Endothelial cell of umbilical vein (primary cell): ENCODE measurements at regions not wholly inside any gene's neighbourhood (a gene's known extent, or its start where the extent isn't known, plus 50 kb on each side); places are given as distances from the start of the nearest gene placed in this dataset.
A peak's percentile ranks its signal among the peaks of the same experiment; 100 is the strongest.

Source experiments
- BruUV-seq: library from RNA; stranded (reverse); fragments of 400-500 nt; replicated peaks from 2 replicates; lab custom pipeline; 2021; lab: Mats Ljungman, UMichigan
- CTCF ChIA-PET: fragments of 300-600, 350-600 bp; sonication (Branson Sonifier 250); formaldehyde crosslinking; loops from one replicate; lab custom pipeline; 2021; ENCODE audit warnings: antibody characterized with exemption, inconsistent platforms; lab: Charles Lee
- POLR2A ChIA-PET: fragments of 300-600, 350-600 bp; sonication (Branson Sonifier 250); formaldehyde crosslinking; loops from one replicate; lab custom pipeline; 2021; ENCODE audit warnings: antibody characterized with exemption, inconsistent platforms; lab: Charles Lee
- DNase-seq: peaks from one replicate; pipeline ENCODE4 v3.0.0-alpha.2; 2011; ENCODE audit warnings: low read depth, low spot score
- FAIRE-seq: peaks from 2 replicates; lab custom pipeline; 2011; peaks lifted over from hg19 to GRCh38; lab: Jason Lieb, UNC
- H2AFZ ChIP-seq: 2 replicates; pipeline ENCODE4 v1.6.0; 2012; ENCODE audit warnings: low read depth, low read length, control low read depth, inconsistent platforms
- H3K27ac ChIP-seq: 2 replicates; pipeline ENCODE4 v1.5.1; 2011; ENCODE audit warnings: low read depth, mild to moderate bottlenecking, control low read depth, low read length, moderate library complexity; ENCODE audit not compliant: insufficient read depth
- H3K27me3 ChIP-seq, 2 experiments: 2 replicates each; pipeline versions ENCODE4 v1.6.0 to v1.6.1; 2011; ENCODE audit warnings: low read length in 2 of 2, mixed read lengths in 1 of 2; ENCODE audit not compliant: control insufficient read depth in 2 of 2, insufficient read depth in 2 of 2
- H3K36me3 ChIP-seq, 2 experiments: 2 replicates in 1 of 2; 3 replicates in 1 of 2; pipeline ENCODE4 v1.5.1; 2011; ENCODE audit warnings: low read length in 2 of 2, mild to moderate bottlenecking in 1 of 2, moderate library complexity in 1 of 2; ENCODE audit not compliant: control insufficient read depth in 2 of 2, insufficient read depth in 2 of 2; ENCODE audit errors: extremely low read depth in 1 of 2
- H3K4me1 ChIP-seq: 3 replicates; pipeline ENCODE4 v1.5.1; 2011; ENCODE audit warnings: mild to moderate bottlenecking, low read length; ENCODE audit not compliant: control insufficient read depth, insufficient read depth; ENCODE audit errors: extremely low read depth
- H3K4me2 ChIP-seq: 2 replicates; pipeline ENCODE4 v1.6.1; 2011; ENCODE audit warnings: low read length, control low read depth, mixed read lengths; ENCODE audit not compliant: insufficient read depth
- H3K4me3 ChIP-seq, 3 experiments: fragments of 200-600 bp in 1 of 3; sonication (generic), shearing (Covaris generic) in 1 of 3; replicated peaks in 1 of 3; 2 replicates each; pipeline ENCODE4 v1.5.1; 2011 to 2016; ENCODE audit warnings: control low read depth in 3 of 3, low read length in 3 of 3, mild to moderate bottlenecking in 2 of 3, inconsistent platforms in 1 of 3, low read depth in 1 of 3, moderate library complexity in 1 of 3; ENCODE audit not compliant: insufficient read depth in 1 of 3
- H3K79me2 ChIP-seq: 2 replicates; pipeline ENCODE4 v1.6.0; 2012; ENCODE audit warnings: low read length, inconsistent platforms; ENCODE audit not compliant: control insufficient read depth, insufficient read depth
- H3K9ac ChIP-seq: replicated peaks from 2 replicates; pipeline ENCODE3; 2011; ENCODE audit warnings: low read length, control low read depth; ENCODE audit not compliant: insufficient read depth; ENCODE audit errors: extremely low read depth
- H3K9me1 ChIP-seq: replicated peaks from 3 replicates; pipeline ENCODE4 v1.6.0; 2011; ENCODE audit warnings: mild to moderate bottlenecking, low read length; ENCODE audit not compliant: control insufficient read depth, insufficient read depth; ENCODE audit errors: extremely low read depth
- H3K9me3 ChIP-seq: replicated peaks from 2 replicates; pipeline ENCODE4 v1.5.1; 2012; ENCODE audit warnings: low read length, inconsistent platforms; ENCODE audit not compliant: control insufficient read depth, insufficient read depth
- H4K20me1 ChIP-seq: replicated peaks from 2 replicates; pipeline ENCODE3; 2011; ENCODE audit warnings: mild to moderate bottlenecking, low read length; ENCODE audit not compliant: control insufficient read depth, insufficient read depth; ENCODE audit errors: extremely low read depth
- EZH2 ChIP-seq: IDR thresholded peaks from 2 replicates; pipeline ENCODE4 v1.6.1; 2012; ENCODE audit warnings: borderline replicate concordance, low read depth, mild to moderate bottlenecking, moderate library complexity, low read length, inconsistent platforms; ENCODE audit not compliant: severe bottlenecking
- FOS ChIP-seq: IDR thresholded peaks from 2 replicates; pipeline ENCODE4 v1.6.1; 2011; ENCODE audit warnings: mild to moderate bottlenecking, low read length, moderate library complexity, borderline replicate concordance; ENCODE audit not compliant: insufficient read depth
- GATA2 ChIP-seq: IDR thresholded peaks from 2 replicates; pipeline ENCODE4 v1.7.0; 2011; ENCODE audit warnings: low read depth, mild to moderate bottlenecking, moderate library complexity, mixed read lengths, low read length; ENCODE audit not compliant: insufficient read length, insufficient read depth
- JUN ChIP-seq: IDR thresholded peaks from 2 replicates; pipeline ENCODE4 v1.6.1; 2011; ENCODE audit warnings: borderline replicate concordance, low read depth; ENCODE audit not compliant: insufficient read length, insufficient read depth
- MAX ChIP-seq: IDR thresholded peaks from 2 replicates; pipeline ENCODE4 v1.6.1; 2011; ENCODE audit not compliant: insufficient read depth, insufficient read length
- POLR2A ChIP-seq: IDR thresholded peaks from 2 replicates; pipeline ENCODE4 v1.6.1; 2012; ENCODE audit warnings: low read depth, mild to moderate bottlenecking, control low read depth, low read length
- POLR2AphosphoS5 ChIP-seq: IDR thresholded peaks from 2 replicates; pipeline ENCODE4 v1.6.1; 2012; ENCODE audit warnings: low read depth, mild to moderate bottlenecking, control low read depth, low read length, moderate library complexity; ENCODE audit not compliant: insufficient read depth
- dilution Hi-C: fragments of 300-500 bp; cut with MboI; formaldehyde crosslinking; loops from one replicate; pipeline ENCODE4 v1.15.0; 2019; ENCODE audit warnings: low sequenced_read_pairs; ENCODE audit not compliant: extremely low pct_ligation_motif_present
- intact Hi-C: fragments of 100-400 bp; cut with micrococcal nuclease; formaldehyde crosslinking; loops from one replicate; pipeline ENCODE4 v1.10.0; 2022

- Histone ChIP-seq H3K27me3 (no peaks in the 10 kb centered on the region), H3K9ac (peak overlapping the region; percentile 42), H4K20me1 (no peaks in the 10 kb centered on the region), H3K4me1 (peaks cover 29% of the 10 kb centered on the region), H3K9me3 (no peaks in the 10 kb centered on the region), H3K4me2 (peak overlapping the region; percentile 39), H3K36me3 (no peaks in the 10 kb centered on the region), H3K9me1 (no peaks in the 10 kb centered on the region), H3K79me2 (no peaks in the 10 kb centered on the region), H3K27ac (peak overlapping the region; percentile 83), H3K4me3 (no peak overlapping the region), H2AFZ (peak overlapping the region; percentile 76)
- dilution Hi-C loops: no loop called here
- TF ChIP-seq MAX: peak; percentile 8
- TF ChIP-seq FOS: peak; percentile 83
- peak; percentile 80 for TF ChIP-seq GATA2
- TF ChIP-seq POLR2AphosphoS5: peak; percentile 83
- TF ChIP-seq EZH2: no peak
- peak; percentile 87 for TF ChIP-seq JUN
- TF ChIP-seq POLR2A: no peak
- POLR2A ChIA-PET: interaction anchor here (0.6 to 0.8 kb wide), 2 partner anchors 37 to 95 kb away, joined by 3 to 4 read pairs; no protein-coding TSS in a partner anchor
- DNase-seq: peak; percentile 99
- FAIRE-seq: peak; percentile 100
- no TSS peak for BruUV-seq
- intact Hi-C loops: loop anchor here (1.0 to 10.0 kb wide), 4 partner anchors 37 to 292 kb away; partner anchors contain the start of gene MN1
- CTCF ChIA-PET: interaction anchor here (0.6 to 1.4 kb wide), 5 partner anchors 9 to 35 kb away, joined by 3 to 6 read pairs (median 3); no protein-coding TSS in a partner anchor
These were observed 289.2 kb downstream of the MN1 start for GRCh38 chr22:27512283-27512761.
